NCI-H187 (cell line): ENCODE measurements at regions not wholly inside any gene's neighbourhood (a gene's known extent, or its start where the extent isn't known, plus 50 kb on each side); places are given as distances from the start of the nearest gene placed in this dataset.
"Not testable (repeated sequence)": the region's sequence is repeated elsewhere in the genome, so short reads cannot be mapped to it uniquely, and the experiment has no call there.

Experiments
- DNase-seq, 2 experiments: peaks; one replicate each; lab custom pipeline; 2025; lab: John Stamatoyannopoulos, UW

GRCh38 chr12:93979189-93979588, 169.2 kb upstream of the PLXNC1 start:
- peak in 1 of 2 experiments; percentile 22 for DNase-seq

GRCh38 chr12:93980711-93981110, 167.7 kb upstream of the PLXNC1 start:
- DNase-seq, result no peak

GRCh38 chr12:93981411-93981810, 167.0 kb upstream of the PLXNC1 start:
- DNase-seq, result no peak

GRCh38 chr12:93982771-93983315, 165.5 kb upstream of the PLXNC1 start:
- DNase-seq, result no peak

- no peak for DNase-seq
Measured at GRCh38 chr12:93984005-93984404, 164.4 kb upstream of the PLXNC1 start.

GRCh38 chr12:93989949-93990348, 158.4 kb upstream of the PLXNC1 start:
- no peak for DNase-seq

GRCh38 chr12:93990832-93991803, 157.3 kb upstream of the PLXNC1 start:
- DNase-seq, result no peak

- DNase-seq, result no peak
Measured at GRCh38 chr12:93991829-93992461, 156.4 kb upstream of the PLXNC1 start.

GRCh38 chr12:93994721-93995120, 153.7 kb upstream of the PLXNC1 start:
- DNase-seq, result no peak

GRCh38 chr12:93996321-93996720, 152.1 kb upstream of the PLXNC1 start:
- DNase-seq, result no peak

- DNase-seq, result no peak
Measured at GRCh38 chr12:94001691-94002090, 146.7 kb upstream of the PLXNC1 start.

- DNase-seq, result not testable (repeated sequence)
Measured at GRCh38 chr12:94002925-94003324, 145.5 kb upstream of the PLXNC1 start.

- DNase-seq, result not testable (repeated sequence)
Measured at GRCh38 chr12:94007833-94008232, 140.5 kb upstream of the PLXNC1 start.

GRCh38 chr12:94010307-94010706, 138.1 kb upstream of the PLXNC1 start:
- DNase-seq, result no peak

GRCh38 chr12:94012071-94012470, 136.3 kb upstream of the PLXNC1 start:
- no peak for DNase-seq

GRCh38 chr12:94012590-94012989, 135.8 kb upstream of the PLXNC1 start:
- no peak for DNase-seq

- not testable (repeated sequence) for DNase-seq
Measured at GRCh38 chr12:94017247-94017646, 131.1 kb upstream of the PLXNC1 start.

- DNase-seq, result no peak
Measured at GRCh38 chr12:94020335-94020734, 128.0 kb upstream of the PLXNC1 start.

- DNase-seq, result no peak
Measured at GRCh38 chr12:94023879-94024278, 124.5 kb upstream of the PLXNC1 start.

- DNase-seq, result no peak
Measured at GRCh38 chr12:94025068-94025467, 123.3 kb upstream of the PLXNC1 start.

- DNase-seq, result no peak
Measured at GRCh38 chr12:94025756-94026155, 122.6 kb upstream of the PLXNC1 start.

GRCh38 chr12:94026596-94026995, 121.8 kb upstream of the PLXNC1 start:
- no peak for DNase-seq

GRCh38 chr12:94027561-94027960, 120.8 kb upstream of the PLXNC1 start:
- DNase-seq, result no peak
